GM18508 (cell line): ENCODE measurements at regions not wholly inside any gene's neighbourhood (a gene's known extent, or its start where the extent isn't known, plus 50 kb on each side); places are given as distances from the start of the nearest gene placed in this dataset.
"Not testable (repeated sequence)": the region's sequence is repeated elsewhere in the genome, so short reads cannot be mapped to it uniquely, and the experiment has no call there.

Experiments
- ATAC-seq: cut with Tn5 transposase; IDR thresholded peaks from one replicate; pipeline ENCODE4 v1.9.1; 2021; ENCODE audit warnings: moderate number of reproducible peaks; ENCODE audit not compliant: insufficient read depth, unreplicated experiment

GRCh38 chr1:60695716-60696171, 386.6 kb upstream of the NFIA start:
- ATAC-seq, result no peak

- ATAC-seq, result no peak
These were observed 387.4 kb upstream of the NFIA start for GRCh38 chr1:60694980-60695379.

- ATAC-seq, result no peak
These were observed 390.3 kb upstream of the NFIA start for GRCh38 chr1:60692031-60692430.

GRCh38 chr1:60688221-60688620, 394.1 kb upstream of the NFIA start:
- not testable (repeated sequence) for ATAC-seq

- ATAC-seq, result no peak
These were observed 401.1 kb upstream of the NFIA start for GRCh38 chr1:60681095-60681860.

- ATAC-seq, result no peak
These were observed 402.6 kb upstream of the NFIA start for GRCh38 chr1:60679524-60680375.

GRCh38 chr1:60678802-60679201, 403.6 kb upstream of the NFIA start:
- no peak for ATAC-seq

- ATAC-seq, result no peak
These were observed 404.0 kb upstream of the NFIA start for GRCh38 chr1:60678391-60678790.

GRCh38 chr1:60672449-60672848, 409.9 kb upstream of the NFIA start:
- no peak for ATAC-seq

- ATAC-seq, result no peak
These were observed 412.1 kb upstream of the NFIA start for GRCh38 chr1:60670302-60670701.

GRCh38 chr1:60668585-60668984, 413.8 kb upstream of the NFIA start:
- no peak for ATAC-seq

GRCh38 chr1:60665311-60665710, 417.1 kb upstream of the NFIA start:
- no peak for ATAC-seq

GRCh38 chr1:60664086-60664625, 418.2 kb upstream of the NFIA start:
- ATAC-seq, result no peak

GRCh38 chr1:60662486-60663044, 419.8 kb upstream of the NFIA start:
- ATAC-seq, result no peak

- no peak for ATAC-seq
These were observed 424.4 kb upstream of the NFIA start for GRCh38 chr1:60657926-60658325.

- no peak for ATAC-seq
These were observed 426.5 kb upstream of the NFIA start for GRCh38 chr1:60655679-60656355.

GRCh38 chr1:60640033-60640551, 442.3 kb upstream of the NFIA start:
- ATAC-seq, result not testable (repeated sequence)

GRCh38 chr1:60639287-60639686, 443.1 kb upstream of the NFIA start:
- no peak for ATAC-seq

GRCh38 chr1:60637651-60638050, 444.7 kb upstream of the NFIA start:
- ATAC-seq, result no peak

- ATAC-seq, result no peak
These were observed 445.4 kb upstream of the NFIA start for GRCh38 chr1:60636946-60637345.
